ENCODE measurements at regions not wholly inside any gene's neighbourhood (a gene's known extent, or its start where the extent isn't known, plus 50 kb on each side); places are given as distances from the start of the nearest gene placed in this dataset.

DNA sequence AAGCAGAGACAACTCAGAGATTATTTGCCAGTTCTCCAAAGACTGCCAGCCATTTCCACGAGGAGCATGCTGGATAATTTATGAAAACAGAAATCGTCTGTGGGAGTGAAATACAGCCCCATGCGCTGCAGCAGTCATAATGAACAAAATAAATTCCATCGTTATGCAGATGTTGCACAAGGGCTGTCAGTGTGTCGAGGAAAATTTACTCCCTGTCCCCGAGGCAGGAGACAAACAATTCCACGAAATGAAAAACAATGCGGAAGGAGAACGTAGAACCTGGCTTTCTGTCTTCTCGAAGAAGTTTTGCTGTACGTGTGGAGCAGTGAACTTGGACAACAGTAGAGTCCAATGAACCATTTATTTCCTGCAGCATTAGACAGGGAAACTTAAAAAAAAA, 399.4 kb downstream of the CD83 start:
- no peak for TF ChIP-seq GATA2 (IDR thresholded peaks at IDR 0.05; ENCODE audit: low read depth, low read length)
- no peak for TF ChIP-seq GATA3 (IDR thresholded peaks at IDR 0.05; ENCODE audit: low read depth, low read length)
